ENCODE measurements at regions not wholly inside any gene's neighbourhood (a gene's known extent, or its start where the extent isn't known, plus 50 kb on each side); places are given as distances from the start of the nearest gene placed in this dataset.

DNA sequence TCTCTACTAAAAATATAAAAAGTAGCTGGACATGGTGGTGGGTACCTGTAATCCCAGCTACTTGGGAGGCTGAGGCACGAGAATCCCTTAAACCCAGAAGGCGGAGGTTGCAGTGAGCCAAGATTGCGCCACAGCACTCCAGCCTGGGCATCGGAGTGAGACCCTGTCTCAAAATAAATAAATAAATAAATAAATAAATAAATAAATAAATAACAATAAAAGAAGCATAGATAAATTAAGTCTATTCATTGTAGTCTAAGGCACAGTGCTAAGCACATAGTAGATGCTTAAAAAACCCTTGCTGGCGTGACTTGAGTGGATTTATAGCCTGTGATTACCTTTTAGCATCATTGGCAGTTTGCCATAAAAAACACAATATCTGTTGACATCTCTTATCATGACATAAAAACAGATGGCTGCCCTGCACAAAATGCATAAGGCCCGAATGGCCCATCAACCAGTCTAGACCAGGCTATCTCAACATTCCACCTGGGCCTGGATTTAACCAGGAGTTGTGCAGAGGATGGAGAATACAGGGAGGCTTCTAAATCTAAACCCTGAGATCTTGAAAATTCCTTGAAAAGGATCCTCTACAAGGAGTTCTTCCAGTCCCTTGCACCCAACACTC is 94.9 kb downstream of the PRLHR start:
- Histone ChIP-seq H3K4me3 (ENCODE audit: low read depth, low read length, poor library complexity, severe bottlenecking) (no peak overlapping the region), H3K36me3 (ENCODE audit: insufficient read depth, low read length) (no peaks in the 10 kb centered on the region), H3K9me3 (ENCODE audit: low read length) (no peaks in the 10 kb centered on the region), H3K79me2 (ENCODE audit: insufficient read depth, low read depth, low read length) (no peaks in the 10 kb centered on the region), H3K9me2 (ENCODE audit: insufficient read depth, low read length) (no peaks in the 10 kb centered on the region), H3K4me2 (ENCODE audit: low read length) (no peak overlapping the region), H2AFZ (ENCODE audit: low read length) (no peak overlapping the region), H3K27ac (ENCODE audit: low read depth, low read length, poor library complexity, severe bottlenecking) (no peak overlapping the region), H4K20me1 (ENCODE audit: insufficient read depth, low read length) (no peaks in the 10 kb centered on the region), H3K4me1 (ENCODE audit: insufficient read depth, low read length, poor library complexity, severe bottlenecking) (no peaks in the 10 kb centered on the region)
- CTCF ChIA-PET (ENCODE audit: unreplicated experiment) = no interaction called here
- no peak for TF ChIP-seq EZH2phosphoT487 (IDR thresholded peaks at IDR 0.05; ENCODE audit: borderline replicate concordance, low read depth, low read length)
- TF ChIP-seq, protein P1, sequence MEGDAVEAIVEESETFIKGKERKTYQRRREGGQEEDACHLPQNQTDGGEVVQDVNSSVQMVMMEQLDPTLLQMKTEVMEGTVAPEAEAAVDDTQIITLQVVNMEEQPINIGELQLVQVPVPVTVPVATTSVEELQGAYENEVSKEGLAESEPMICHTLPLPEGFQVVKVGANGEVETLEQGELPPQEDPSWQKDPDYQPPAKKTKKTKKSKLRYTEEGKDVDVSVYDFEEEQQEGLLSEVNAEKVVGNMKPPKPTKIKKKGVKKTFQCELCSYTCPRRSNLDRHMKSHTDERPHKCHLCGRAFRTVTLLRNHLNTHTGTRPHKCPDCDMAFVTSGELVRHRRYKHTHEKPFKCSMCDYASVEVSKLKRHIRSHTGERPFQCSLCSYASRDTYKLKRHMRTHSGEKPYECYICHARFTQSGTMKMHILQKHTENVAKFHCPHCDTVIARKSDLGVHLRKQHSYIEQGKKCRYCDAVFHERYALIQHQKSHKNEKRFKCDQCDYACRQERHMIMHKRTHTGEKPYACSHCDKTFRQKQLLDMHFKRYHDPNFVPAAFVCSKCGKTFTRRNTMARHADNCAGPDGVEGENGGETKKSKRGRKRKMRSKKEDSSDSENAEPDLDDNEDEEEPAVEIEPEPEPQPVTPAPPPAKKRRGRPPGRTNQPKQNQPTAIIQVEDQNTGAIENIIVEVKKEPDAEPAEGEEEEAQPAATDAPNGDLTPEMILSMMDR (conservative IDR thresholded peaks at IDR 0.05; ENCODE audit: low read length) = no peak
- no peak for DNase-seq (ENCODE audit: low spot score)
- intact Hi-C loops (cut with micrococcal nuclease; ENCODE audit: unreplicated experiment) = no loop called here
- POLR2A ChIA-PET = no interaction called here
- BruUV-seq (replicated peaks) = no TSS peak

DNA sequence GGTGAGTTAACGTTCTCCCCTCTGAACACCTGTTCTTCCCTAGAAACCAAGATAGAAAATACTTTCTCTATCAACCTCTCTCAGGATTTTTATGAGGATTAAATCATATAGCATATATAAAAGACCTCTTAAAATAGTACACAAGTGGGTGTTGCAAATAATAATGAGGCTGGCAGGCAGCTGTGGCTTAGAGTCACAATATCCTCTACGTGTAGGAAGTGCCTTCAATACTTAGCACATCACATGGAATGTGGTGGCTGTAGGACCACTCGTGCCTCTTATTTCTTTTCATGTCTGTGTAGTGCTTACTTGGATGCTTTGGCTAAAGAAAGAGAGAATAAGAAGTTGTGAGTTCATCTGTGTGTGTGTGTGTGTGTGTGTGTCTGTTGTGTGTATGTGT is 96.3 kb downstream of the PRLHR start:
- CTCF ChIA-PET (ENCODE audit: unreplicated experiment) = no interaction called here
- Histone ChIP-seq H3K79me2 (ENCODE audit: insufficient read depth, low read depth, low read length) (no peaks in the 10 kb centered on the region), H3K9me3 (ENCODE audit: low read length) (no peaks in the 10 kb centered on the region), H3K27ac (ENCODE audit: low read depth, low read length, poor library complexity, severe bottlenecking) (no peak overlapping the region), H3K36me3 (ENCODE audit: insufficient read depth, low read length) (no peaks in the 10 kb centered on the region), H3K9me2 (ENCODE audit: insufficient read depth, low read length) (no peaks in the 10 kb centered on the region), H3K4me1 (ENCODE audit: insufficient read depth, low read length, poor library complexity, severe bottlenecking) (no peaks in the 10 kb centered on the region), H2AFZ (ENCODE audit: low read length) (no peak overlapping the region), H3K4me3 (ENCODE audit: low read depth, low read length, poor library complexity, severe bottlenecking) (no peak overlapping the region), H4K20me1 (ENCODE audit: insufficient read depth, low read length) (no peaks in the 10 kb centered on the region), H3K4me2 (ENCODE audit: low read length) (no peak overlapping the region)
- intact Hi-C loops (cut with micrococcal nuclease; ENCODE audit: unreplicated experiment) = no loop called here
- POLR2A ChIA-PET = no interaction called here
- TF ChIP-seq EZH2phosphoT487 (IDR thresholded peaks at IDR 0.05; ENCODE audit: borderline replicate concordance, low read depth, low read length) = no peak
- TF ChIP-seq, protein P1 (conservative IDR thresholded peaks at IDR 0.05; ENCODE audit: low read length) = no peak
- no peak for DNase-seq (ENCODE audit: low spot score)
- BruUV-seq (replicated peaks) = no TSS peak

DNA sequence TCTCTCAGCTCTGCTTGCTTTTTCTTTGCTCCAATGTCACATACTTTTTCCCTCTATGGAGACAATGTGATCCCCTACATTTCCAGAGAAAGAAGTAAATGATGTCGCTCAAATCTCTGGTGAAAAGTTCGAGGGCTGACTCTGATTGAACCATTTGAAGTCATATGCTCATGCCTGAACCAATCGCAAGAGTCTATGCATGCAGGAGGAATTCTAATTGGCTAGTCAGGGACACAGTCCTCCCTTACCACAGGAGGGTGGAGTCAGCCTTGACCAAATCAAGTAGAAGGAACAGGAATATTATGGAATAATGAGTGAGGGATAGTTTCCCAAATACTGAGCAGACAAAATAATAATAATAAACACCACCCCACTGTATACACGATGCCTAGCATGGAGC is 96.8 kb downstream of the PRLHR start:
- Histone ChIP-seq H4K20me1 (ENCODE audit: insufficient read depth, low read length) (no peaks in the 10 kb centered on the region), H3K4me2 (ENCODE audit: low read length) (no peak overlapping the region), H3K4me1 (ENCODE audit: insufficient read depth, low read length, poor library complexity, severe bottlenecking) (no peaks in the 10 kb centered on the region), H3K27ac (ENCODE audit: low read depth, low read length, poor library complexity, severe bottlenecking) (no peak overlapping the region), H3K79me2 (ENCODE audit: insufficient read depth, low read depth, low read length) (no peaks in the 10 kb centered on the region), H3K9me3 (ENCODE audit: low read length) (no peaks in the 10 kb centered on the region), H3K36me3 (ENCODE audit: insufficient read depth, low read length) (no peaks in the 10 kb centered on the region), H2AFZ (ENCODE audit: low read length) (no peak overlapping the region), H3K9me2 (ENCODE audit: insufficient read depth, low read length) (no peaks in the 10 kb centered on the region), H3K4me3 (ENCODE audit: low read depth, low read length, poor library complexity, severe bottlenecking) (no peak overlapping the region)
- BruUV-seq (replicated peaks) = no TSS peak
- TF ChIP-seq, protein P1 (conservative IDR thresholded peaks at IDR 0.05; ENCODE audit: low read length) = no peak
- no peak for TF ChIP-seq EZH2phosphoT487 (IDR thresholded peaks at IDR 0.05; ENCODE audit: borderline replicate concordance, low read depth, low read length)
- DNase-seq (ENCODE audit: low spot score) = no peak
- intact Hi-C loops (cut with micrococcal nuclease; ENCODE audit: unreplicated experiment) = no loop called here
- ChIA-PET POLR2A (no interaction called here), CTCF (ENCODE audit: unreplicated experiment) (no interaction called here)

Data from OCI-LY7 (cell line).